Activated gamma-delta T cell (primary cell): ENCODE measurements at regions not wholly inside any gene's neighbourhood (a gene's known extent, or its start where the extent isn't known, plus 50 kb on each side); places are given as distances from the start of the nearest gene placed in this dataset.
"Not testable (repeated sequence)": the region's sequence is repeated elsewhere in the genome, so short reads cannot be mapped to it uniquely, and the experiment has no call there.

Experiments used
- DNase-seq: peaks from one replicate; lab custom pipeline; 2025; lab: John Stamatoyannopoulos, UW

DNA sequence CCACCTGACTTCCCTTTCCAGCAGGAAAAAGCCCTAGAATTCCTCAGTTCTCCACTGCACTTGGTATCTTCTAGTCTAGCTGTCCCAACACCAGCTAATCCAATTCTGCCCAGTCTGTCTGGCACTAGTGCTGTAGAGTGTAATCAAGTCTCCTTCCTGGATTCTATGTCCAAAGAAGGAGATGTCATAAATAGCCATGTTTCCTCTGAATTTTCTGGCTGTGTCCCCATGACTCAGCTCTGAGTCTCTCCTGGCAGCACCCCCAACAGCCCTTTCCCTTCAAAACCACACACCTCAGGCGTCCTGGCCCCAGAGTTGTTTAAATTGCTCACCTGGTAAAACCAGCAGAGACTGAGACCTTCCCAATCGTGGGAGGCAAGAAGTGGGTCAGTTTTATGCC is 197.2 kb downstream of the GRXCR1 start:
- DNase-seq, result no peak

DNA sequence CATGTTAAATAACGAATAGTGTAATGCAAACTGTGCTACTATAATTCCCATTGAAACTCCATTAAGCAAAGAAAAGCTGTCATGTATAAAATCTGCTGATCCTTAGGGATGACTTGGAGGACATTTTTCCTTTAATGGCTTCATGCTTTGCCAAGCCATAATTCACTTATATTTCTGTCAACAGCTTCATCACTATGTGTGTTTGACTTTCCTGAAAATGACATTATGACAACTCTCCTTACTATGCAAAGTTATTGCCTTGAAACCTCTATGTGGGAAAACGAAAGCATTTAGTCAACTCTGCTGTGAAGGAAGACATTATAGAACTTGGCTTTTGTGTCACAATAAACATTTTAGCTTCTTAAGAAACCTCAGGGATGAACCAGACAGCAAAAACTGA is 210.5 kb downstream of the GRXCR1 start:
- DNase-seq, result no peak

DNA sequence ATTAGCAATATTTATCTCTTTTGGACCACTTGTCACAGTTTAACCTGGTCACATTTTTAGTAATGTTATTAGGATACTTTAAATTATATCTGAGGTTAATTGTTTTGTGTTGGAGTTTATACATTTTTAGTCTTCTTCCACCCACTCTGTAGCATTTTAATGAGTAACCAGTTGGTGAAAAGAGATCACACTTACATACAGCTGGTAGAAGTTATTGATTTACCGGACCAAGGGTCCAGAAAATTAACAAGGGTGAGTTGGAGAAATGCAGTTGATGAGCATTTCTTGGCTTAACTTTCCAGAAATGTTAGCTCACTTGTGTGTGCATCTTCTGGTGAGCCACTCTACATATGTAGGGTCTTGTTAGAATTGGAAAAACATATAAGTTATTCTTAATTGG is 219.6 kb downstream of the GRXCR1 start:
- no peak for DNase-seq

DNA sequence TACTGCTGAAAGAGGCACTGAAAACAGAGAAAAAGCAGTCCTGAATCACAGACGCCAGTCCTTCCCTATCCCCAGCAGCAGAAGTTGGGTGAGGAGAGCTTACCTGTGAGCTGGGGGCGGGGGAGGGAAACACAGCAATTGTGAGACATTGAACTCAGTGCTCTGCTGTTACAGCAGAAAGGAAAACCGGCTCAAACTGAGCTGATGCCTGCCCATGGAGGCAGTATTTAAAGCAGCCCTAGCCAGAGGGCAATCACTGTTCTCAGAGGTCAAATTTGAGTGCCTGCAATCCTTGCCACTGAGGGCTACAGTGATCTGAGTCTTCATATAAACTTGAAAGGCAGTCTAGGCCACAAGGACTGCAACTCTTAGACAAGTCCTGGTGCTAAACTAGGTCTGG is 220.7 kb downstream of the GRXCR1 start:
- DNase-seq, result no peak

DNA sequence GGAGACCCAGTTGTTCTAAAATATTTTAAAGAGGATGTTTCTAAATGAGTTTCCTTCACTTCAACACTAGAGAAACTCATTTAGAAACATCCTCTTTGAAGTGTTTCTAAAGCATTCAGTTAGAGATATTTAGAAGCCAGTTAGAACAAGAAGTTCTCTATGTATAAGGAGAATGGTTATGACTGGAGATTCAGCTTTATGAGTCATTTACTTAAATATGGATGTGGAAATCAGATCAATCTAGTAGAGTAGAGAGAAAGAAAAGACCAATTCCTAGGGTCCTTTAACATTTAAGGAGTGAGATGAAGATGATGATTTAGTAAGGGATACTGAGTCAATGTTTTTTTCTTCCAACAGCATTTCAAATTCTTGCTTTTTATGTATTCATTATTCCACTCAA is 234.1 kb downstream of the GRXCR1 start:
- no peak for DNase-seq

DNA sequence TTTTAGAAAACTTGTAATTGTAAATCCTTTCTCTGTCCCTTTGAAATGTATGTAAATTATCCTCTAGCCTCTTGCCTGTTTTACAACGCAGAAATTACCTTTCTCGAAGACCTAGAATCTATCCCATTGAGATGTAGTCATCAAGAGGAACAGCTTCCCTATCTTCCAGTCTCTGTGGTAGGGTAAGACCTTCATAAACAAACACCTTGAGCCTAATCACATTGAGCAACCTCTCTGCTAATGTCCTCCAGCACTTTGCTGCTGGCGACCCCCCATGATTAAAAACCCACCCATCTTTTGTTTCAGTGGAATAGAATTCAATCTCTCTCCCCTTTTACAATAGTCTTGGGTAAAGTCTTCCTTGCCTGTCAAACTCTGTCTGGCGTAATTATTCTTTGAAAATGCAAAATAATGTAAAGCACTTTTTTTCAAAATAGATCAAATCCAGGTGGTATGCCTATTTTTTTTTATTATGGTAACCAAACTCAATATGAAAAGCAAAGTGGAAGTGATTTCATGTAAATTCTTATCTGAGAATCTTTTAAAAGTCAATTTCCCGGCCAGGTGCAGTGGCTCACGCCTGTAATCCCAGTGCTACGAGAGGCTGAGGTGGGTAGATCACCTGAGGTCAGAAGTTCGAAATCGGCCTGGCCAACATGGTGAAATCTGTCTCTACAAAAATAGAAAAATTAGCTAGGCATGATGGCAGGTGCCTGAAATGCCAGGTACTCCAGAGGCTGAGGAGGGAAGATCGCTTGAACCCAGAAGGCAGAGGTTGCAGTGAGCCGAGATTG is 237.9 kb downstream of the GRXCR1 start:
- no peak for DNase-seq

DNA sequence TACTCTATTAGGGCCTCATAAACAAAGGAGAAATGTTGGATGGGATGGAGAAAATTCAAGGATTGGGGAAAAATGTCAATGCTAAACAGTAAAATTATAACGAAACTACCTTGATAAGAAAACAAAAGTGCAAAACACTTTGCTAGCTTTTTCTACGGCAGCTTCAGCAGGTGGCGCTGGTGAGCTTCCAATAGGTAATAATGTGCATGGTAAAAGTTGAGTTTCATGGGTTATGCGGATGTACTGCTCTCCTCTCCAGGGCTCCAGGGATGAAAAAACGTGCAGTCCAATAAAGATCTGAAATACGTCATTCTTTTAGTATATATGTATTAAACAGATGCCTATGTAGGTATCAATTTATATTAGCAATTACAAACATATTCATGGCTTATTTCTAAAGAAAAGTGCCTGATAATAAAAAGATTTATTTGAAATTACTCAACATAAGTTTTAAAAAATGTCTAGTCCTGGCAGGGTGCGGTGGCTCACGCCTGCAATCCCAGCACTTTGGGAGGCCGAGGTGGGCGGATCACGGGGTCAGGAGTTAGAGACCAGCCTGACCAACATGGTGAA is 239.6 kb downstream of the GRXCR1 start:
- DNase-seq, result no peak

DNA sequence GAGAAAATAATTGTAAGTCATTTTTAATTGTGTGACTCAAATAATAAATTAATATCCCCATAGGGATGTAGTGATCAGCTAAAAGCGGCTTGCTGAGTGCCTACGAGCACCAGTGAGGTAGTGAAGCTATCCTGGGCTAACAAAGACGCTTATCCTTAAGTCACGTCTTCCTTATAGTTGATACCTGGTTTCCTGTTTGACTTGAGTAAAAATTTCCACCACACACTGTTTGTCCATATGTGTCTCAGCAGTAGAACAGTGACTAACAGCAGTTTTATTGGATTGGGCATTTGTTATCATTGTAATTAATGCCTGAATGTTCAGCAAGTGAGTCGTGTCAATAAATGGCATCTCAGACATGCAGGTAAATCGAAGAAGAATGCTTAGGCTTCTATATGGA is 241.1 kb downstream of the GRXCR1 start:
- no peak for DNase-seq

DNA sequence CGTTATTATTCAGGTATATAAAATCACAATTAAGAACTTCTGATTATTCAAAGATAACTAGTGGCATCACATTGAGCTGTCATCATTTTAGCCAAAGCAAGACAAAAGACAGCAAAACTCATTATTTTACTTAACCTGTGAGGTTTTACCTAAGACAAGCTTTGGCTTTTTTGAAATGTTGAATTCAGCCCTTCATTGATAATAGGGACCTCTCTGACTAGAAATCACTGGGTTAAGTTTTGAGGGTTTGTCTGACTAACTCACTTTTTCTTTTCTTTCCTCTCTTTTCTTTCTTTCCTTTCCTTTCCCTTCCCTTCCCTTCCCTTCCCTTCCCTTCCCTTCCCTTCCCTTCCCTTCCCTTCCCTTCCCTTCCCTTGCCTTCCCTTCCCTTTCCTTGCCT is 244.2 kb downstream of the GRXCR1 start:
- DNase-seq, result no peak

DNA sequence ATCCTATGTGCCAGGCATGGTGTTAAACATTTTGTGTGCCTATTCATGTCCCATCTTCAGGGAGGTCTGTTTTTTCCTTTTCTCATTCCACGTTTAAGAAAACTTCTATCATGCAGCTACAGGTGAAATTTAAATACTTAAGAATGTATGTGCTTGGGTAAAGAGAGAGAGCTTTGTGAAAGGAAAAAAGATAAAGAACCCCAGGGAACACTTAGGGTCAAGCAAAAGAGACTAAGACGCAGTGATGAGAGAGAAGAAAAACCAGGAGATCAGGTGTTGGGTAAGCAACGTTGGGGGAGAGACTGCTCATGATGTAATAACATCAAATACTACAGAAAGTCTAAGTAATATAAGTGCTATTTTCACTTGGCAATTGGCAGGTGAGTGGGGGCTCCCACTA is 253.7 kb downstream of the GRXCR1 start:
- DNase-seq, result no peak

DNA sequence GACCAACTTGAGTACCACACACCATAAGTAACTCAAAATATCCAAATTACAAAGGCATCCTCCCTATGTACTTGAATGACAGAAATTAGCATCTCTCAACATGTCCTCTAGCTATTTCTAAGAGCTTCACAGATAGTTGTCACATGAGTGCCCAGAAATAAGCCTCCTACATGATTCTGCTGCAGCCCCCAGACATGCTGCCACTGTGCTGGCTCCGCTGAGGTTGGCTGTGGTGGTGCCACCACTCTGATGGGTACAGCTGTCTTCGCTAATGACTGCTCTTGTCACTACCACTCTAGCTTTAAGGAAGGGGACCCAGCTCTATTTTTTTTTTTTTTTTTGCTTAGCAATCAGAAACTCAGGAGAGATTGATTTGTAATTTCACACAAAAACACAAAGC is 256.0 kb downstream of the GRXCR1 start:
- DNase-seq, result no peak

DNA sequence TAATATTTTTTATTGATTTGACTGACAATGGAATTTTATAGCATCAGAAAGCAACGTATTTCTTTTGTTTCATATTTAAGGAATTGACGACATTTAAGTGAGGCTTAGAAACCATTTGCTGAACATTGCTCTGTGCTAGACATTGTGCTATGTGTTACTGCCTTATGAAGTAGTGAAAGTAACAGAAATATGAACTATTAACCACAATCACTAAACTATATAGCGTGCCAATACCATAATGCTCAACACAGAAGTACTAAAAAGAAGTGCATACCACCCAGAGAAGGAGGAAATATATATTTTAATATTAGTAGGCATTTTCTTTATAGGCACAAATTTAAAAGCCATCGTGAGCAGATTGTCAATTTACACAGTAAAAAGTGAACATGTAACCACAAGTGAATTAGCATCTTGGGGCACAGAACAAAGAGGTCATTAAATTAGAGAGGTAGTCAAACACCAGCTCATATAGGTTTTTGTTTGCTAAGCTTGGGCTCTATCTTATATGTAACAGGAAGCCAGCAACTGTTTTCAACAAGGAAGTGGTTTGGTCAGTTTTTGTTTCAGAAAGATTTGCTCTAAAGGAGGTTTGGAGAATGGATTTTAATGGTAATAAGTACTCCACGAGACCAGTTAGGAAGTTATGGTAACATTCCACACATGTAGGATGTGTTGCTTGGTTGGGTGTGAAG is 270.7 kb downstream of the GRXCR1 start:
- DNase-seq, result no peak

DNA sequence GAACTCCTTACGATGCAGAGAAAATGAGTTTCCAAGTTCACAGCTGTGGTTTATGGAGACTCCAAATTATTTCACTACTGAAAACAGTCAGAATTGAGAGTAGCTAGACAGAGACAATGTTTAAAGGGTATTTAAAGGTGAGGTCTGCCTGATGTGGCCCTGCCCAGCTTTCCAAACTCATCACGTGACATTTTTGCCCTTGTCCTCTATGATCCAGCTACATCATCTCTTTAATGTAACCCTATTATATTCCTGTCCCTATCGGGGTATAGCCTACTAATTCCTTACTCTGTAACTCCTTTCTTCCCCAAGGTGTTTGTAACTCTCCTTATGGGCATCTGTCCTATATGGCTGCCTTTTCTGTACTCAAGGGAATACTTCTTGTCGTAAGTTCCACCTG is 297.2 kb downstream of the GRXCR1 start:
- DNase-seq, result no peak

DNA sequence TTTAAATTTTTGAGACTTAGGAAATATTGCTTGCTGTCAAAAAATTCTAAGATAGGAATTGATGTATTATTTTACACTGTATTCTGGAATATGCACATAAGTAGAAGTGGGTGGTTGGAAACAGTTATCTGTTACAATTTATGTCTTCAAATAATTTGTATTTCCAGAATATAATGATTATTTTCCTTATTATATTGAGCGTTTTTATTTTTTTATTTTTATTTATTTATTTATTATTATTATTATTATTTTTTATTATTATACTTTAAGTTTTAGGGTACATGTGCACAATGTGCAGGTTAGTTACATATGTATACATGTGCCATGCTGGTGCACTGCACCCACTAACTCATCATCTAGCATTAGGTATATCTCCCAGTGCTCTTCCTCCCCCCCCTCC is 320.1 kb downstream of the GRXCR1 start:
- DNase-seq, result not testable (repeated sequence)

DNA sequence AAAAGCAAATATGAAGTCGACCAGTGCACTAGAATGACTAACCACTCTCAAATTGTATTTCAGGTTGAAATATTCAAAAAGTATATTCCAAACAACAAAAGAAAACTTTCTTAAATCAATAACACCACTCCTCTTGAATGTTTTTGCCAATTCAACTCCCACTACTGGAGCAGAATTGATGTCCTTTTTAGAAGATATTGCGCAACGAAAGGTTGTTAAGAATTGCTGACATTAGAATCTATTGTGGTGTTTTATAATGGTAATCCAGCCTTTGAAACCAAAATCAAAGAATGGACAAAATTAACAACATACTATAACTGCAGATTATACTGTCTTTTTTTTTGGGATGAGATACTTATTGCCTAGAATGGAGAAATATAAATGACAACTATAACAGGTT is 331.3 kb downstream of the GRXCR1 start:
- no peak for DNase-seq

DNA sequence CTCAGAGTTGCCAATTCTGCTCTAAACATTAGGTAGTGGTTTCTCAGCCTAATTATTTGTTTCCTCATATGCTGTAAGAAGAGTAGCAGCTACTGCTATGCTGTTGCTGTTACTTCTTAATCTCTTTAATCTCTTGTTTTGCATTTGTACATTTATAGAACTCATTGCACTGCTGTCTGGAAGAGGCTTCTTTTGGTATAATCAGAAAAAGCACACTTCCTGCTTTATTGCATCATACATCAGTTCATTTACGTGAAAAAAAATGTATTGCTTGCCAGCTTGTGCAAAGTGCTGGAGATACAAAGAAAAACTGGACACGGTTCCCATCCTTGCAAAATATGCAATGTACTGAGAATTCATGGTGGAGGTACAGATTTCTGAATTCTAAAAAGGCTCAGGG is 332.0 kb downstream of the GRXCR1 start:
- DNase-seq, result no peak

DNA sequence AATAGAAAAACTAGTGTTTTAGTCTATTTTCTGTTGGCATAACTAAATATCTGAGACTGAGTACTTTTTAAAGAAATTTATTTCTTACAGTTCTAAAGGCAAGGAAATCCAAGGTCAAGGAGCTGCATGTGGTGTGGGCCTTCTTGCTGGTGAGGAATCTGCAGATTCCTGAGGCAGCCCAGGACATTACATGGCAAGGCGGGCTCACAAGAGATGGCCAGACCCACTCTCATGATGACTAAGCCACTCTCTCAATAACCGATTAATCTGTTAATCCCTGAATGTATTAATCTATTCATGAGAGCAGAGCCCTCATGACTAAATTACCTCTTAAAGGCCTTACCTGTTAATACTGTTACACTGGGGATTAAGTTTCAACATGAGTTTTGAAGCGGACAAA is 340.8 kb downstream of the GRXCR1 start:
- no peak for DNase-seq

DNA sequence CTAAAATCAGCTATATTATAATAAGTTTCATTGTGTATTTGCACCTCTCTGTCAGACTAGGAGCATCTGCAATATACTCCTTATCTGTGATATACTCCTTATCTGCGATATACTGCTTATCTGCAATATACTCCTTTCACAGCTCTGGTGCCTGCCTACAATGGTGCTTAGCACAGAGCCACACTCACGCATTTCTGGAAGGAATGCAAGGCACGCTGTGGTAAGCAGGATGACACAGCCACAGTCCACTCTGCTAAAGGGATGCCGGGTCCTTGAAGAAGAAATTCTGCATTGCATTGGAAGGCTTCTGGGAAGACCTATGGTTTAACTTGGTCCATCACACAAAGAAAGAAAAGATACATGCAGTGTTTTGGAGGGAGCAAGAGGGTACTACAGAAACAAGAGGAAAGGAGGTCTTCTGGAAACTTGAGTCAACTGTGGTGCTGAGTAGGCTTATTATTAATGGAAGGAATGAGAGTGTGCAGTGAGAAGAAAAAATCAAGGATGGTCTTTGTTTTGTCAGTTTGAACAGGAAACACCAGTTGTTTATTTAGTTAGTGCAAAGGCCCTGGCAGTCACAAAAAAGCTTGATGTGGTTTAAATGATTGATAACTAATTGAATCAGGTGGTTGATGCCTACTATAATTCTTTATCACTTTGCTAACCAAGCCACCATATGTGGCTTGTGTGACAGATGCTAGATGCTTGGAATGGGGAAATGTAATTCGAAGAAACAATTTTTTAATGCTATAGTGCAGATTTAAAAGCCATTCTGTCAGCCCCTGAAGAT is 342.3 kb downstream of the GRXCR1 start:
- DNase-seq, result no peak

DNA sequence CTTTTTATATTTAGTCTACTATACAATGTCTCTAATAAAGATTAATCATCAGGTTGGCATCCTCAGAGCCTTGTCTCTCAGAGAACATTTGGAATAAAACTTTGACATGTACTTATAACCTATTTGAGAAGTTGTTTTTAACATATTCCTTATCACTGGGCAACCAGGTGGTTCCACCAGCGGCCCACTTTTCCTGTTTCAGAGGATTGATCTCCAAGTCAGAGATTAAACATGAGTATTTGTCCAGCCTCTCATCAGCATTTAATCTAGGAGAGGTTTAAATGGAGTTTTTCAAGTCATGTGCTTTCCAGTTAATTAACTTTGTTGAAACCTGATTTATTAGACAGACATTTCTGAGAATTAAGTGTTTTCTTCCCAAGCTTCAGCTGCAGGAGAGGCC is 345.5 kb downstream of the GRXCR1 start:
- DNase-seq, result no peak

DNA sequence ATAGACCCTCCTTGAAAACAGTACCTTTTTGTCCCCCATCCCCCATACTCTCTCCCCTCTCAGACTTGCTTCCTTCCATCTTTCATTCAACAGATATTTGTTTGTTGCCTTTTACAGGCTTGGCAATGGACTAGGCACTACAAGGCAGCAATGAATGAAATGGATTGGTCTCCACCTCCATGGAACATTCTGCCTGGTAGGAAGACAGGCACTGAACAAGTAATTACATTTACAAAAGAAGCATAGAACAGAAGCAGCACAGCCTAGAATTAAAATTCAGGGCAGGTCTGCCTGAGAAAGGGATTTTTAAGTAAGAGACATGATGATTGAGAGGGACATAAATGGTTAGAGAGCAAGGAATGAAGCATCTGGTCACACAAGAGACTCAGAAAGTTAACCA is 346.1 kb downstream of the GRXCR1 start:
- no peak for DNase-seq

DNA sequence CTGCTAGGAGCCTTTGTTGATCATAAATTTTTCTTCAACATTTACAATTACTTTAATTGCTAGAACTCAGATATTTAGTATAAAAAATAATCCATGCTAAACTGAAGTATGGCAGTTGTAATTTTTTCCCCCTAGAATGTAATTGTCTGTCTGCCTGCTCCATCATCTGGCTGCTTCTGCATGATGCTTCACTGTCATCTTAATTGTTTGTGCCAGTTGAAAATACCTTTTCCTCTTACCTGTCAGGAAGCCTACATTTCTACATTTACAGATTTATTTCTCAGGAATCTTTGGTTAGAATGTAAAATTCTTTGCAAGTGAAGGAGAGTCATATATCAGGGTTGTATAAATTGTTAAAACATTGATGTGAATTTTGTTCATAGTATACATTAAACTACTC is 348.6 kb downstream of the GRXCR1 start:
- no peak for DNase-seq

DNA sequence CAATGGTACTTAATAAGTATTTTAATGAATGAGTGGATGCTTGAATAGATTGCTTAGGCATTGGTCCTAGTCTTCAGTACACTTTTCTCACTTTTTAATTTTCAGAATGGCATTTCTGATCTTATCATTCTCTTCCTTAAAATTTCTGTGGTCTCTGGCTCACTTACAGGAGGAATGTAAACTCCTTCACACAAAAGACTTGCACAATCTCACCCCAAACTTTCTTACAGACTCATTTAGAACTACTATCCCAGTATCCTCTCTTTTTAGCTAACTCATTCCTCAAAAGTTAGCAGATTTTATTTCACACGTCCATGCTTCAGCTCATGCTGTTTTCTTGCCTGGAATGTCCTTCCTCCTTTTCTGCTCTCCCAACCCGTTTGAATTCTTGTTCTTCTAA is 350.1 kb downstream of the GRXCR1 start:
- DNase-seq, result no peak
